Cardiac muscle cell (in vitro differentiated cells and primary cell): ENCODE measurements at regions not wholly inside any gene's neighbourhood (a gene's known extent, or its start where the extent isn't known, plus 50 kb on each side); places are given as distances from the start of the nearest gene placed in this dataset.

Source experiments
- DNase-seq, 2 donors: peaks; one replicate each; pipeline versions ENCODE4 v3.0.0 to v3.0.0-alpha.2; 2010 to 2017; ENCODE audit warnings: low read depth in 1 of 2, low spot score in 1 of 2
- H3K27ac ChIP-seq: fragments of 200-600 bp; sonication (generic); 2 replicates; pipeline ENCODE4 v1.5.1; 2016
- H3K27me3 ChIP-seq: fragments of 200-600 bp; sonication (generic); 2 replicates; pipeline ENCODE4 v1.6.0; 2016; ENCODE audit warnings: control low read depth
- H3K36me3 ChIP-seq: fragments of 200-600 bp; sonication (generic); 2 replicates; pipeline ENCODE4 v1.5.1; 2016; ENCODE audit warnings: control low read depth
- H3K4me1 ChIP-seq: fragments of 200-600 bp; sonication (generic); 2 replicates; pipeline ENCODE4 v1.8.1; 2017; ENCODE audit warnings: low read depth, mild to moderate bottlenecking, mixed run types
- H3K4me3 ChIP-seq: fragments of 200-600 bp; sonication (generic); 2 replicates; pipeline ENCODE4 v1.5.1; 2016; ENCODE audit warnings: mild to moderate bottlenecking
- H3K9me3 ChIP-seq: fragments of 200-600 bp; sonication (generic); 2 replicates; pipeline ENCODE4 v1.5.1; 2017; ENCODE audit warnings: low read depth, mild to moderate bottlenecking, control low read depth
- TF ChIP-seq, protein P1 (sequence below): IDR thresholded peaks from 2 replicates; pipeline ENCODE4 v1.5.1; 2012; ENCODE audit warnings: low read depth, mild to moderate bottlenecking, low read length

DNA sequence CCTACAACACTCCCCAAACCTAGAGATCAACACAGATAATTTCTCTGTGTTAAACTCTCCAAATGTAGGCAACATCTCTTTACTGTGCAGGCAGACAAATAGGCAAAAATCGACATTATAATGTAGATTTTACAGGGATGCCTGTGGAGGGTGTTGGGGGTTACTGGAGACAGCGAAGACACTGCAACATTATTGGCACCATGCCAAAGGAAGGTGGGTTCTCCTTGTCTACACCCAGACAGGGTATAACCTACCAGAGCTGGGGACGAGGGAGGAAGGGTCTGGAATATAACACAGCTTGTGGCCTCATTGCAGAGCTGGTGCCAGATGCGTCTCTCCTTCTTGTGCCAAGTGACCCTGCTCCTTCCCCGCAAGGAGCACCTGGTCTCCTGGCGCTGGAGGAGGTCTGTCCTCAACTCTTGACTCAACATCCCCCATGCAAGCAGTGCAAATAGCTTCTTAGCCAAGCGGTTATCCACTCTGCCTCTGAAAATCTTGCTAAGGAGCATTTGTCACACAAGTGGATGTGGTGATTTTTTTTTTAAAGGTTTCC, 404.0 kb downstream of the PRDM2 start:
- no peaks in the 10 kb centered on the region for H3K27me3 ChIP-seq
- TF ChIP-seq, protein P1, sequence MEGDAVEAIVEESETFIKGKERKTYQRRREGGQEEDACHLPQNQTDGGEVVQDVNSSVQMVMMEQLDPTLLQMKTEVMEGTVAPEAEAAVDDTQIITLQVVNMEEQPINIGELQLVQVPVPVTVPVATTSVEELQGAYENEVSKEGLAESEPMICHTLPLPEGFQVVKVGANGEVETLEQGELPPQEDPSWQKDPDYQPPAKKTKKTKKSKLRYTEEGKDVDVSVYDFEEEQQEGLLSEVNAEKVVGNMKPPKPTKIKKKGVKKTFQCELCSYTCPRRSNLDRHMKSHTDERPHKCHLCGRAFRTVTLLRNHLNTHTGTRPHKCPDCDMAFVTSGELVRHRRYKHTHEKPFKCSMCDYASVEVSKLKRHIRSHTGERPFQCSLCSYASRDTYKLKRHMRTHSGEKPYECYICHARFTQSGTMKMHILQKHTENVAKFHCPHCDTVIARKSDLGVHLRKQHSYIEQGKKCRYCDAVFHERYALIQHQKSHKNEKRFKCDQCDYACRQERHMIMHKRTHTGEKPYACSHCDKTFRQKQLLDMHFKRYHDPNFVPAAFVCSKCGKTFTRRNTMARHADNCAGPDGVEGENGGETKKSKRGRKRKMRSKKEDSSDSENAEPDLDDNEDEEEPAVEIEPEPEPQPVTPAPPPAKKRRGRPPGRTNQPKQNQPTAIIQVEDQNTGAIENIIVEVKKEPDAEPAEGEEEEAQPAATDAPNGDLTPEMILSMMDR, result no peak
- no peak overlapping the region for H3K4me3 ChIP-seq
- no peaks in the 10 kb centered on the region for H3K9me3 ChIP-seq
- H3K4me1 ChIP-seq, result no peaks in the 10 kb centered on the region
- H3K36me3 ChIP-seq, result no peaks in the 10 kb centered on the region
- no peak for DNase-seq
- no peak overlapping the region for H3K27ac ChIP-seq

DNA sequence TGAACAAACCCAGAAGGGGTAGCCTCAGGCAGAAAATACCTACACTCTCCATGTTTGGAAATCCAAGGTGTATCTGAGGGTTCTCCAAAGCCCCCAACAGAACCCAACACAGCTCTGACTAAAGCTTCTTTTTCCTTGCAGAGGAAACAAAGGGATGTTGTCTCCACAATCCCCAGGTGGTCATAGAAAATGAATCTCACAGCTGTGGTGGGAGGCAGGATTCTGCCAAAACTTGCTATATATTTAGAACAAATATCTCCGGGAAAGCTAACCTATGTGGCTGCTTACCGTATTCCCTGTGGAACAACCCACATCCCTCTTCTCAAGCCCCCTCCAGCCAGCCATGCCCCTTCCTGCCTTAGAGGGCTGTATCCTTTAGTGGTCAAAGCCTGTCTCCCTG, 406.1 kb downstream of the PRDM2 start:
- DNase-seq, result no peak
- H3K27me3 ChIP-seq, result no peaks in the 10 kb centered on the region
- H3K4me3 ChIP-seq, result no peak overlapping the region
- no peaks in the 10 kb centered on the region for H3K4me1 ChIP-seq
- H3K36me3 ChIP-seq, result no peaks in the 10 kb centered on the region
- H3K9me3 ChIP-seq, result no peaks in the 10 kb centered on the region
- TF ChIP-seq, protein P1, result no peak
- no peak overlapping the region for H3K27ac ChIP-seq

DNA sequence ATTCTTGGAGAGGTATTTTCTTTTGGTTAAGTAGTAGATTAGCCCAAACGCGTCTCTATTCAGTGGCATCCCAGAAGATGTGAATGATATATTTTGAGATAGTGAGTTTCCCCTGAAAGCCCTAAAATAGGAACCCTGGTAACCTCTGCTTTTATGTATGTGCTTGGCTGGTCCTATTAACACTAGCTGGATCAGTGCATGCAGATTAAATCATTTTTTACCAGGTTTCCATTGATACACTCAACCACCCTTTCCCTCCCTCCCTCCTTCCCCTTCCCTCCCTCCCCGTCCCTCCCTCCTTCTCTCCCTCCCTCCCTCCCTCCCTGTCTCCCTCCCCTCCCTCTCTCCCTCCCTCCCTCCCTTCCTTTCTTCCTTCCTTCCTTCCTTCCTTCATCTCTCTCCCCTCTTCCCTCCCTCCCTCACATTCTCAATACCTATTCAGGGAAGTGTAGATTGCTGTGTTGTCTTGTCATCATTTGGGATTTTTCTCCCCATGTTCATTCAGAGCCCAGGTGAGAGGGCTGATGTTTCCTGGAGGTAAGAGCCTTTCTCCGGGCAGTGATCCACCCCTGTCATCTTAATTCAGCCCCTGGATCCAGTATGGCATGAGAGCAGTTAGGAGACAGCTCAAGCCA, 406.8 kb downstream of the PRDM2 start:
- TF ChIP-seq, protein P1, result no peak
- Histone ChIP-seq H3K27me3 (no peaks in the 10 kb centered on the region), H3K4me3 (no peak overlapping the region), H3K27ac (no peak overlapping the region), H3K36me3 (no peaks in the 10 kb centered on the region), H3K9me3 (no peaks in the 10 kb centered on the region), H3K4me1 (no peaks in the 10 kb centered on the region)
- DNase-seq, result no peak

DNA sequence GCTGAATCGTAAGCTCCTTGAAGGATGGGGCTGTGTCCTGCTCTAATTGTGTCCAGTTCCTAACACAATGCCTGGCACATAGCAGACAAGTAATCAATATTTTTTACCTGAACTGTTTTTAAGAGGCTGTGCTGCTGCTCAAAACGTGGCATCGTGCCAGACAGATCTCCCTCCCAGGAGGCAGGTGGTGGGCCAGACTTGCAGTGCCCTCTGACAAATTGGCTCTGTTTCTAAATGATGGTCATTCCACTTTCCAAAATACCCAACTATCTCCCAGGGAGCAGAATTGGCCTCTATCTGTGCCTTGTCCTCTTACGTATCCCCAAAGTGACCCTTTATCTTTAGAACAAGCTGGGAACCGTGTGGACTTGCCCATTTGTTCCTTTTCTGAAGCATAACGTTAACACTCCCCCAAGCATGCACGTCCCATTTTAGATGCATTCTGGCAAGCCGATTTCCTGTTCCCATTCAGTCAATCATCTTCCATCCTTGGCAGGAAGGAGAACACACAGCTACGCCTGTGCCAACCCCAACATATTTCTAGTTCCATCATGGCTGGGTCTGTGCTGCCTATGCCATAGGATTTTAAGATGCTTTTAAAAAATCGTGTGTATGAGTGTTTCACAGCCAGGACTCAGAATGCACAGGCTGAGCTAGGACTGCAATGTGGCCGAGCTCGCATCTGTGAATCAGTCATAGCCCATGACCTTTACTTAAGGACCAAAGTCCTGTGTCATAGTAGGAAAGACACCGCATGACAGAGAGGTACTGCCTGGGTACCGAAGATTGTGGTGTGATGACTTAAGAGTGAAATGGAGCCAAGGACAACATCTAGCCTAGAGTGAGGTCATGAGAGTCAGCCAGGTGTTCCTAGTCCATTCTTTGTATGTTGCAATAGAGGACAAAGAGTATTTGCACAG, 408.6 kb downstream of the PRDM2 start:
- Histone ChIP-seq H3K27ac (no peak overlapping the region), H3K36me3 (no peaks in the 10 kb centered on the region), H3K4me3 (no peak overlapping the region), H3K4me1 (no peaks in the 10 kb centered on the region), H3K27me3 (no peaks in the 10 kb centered on the region), H3K9me3 (no peaks in the 10 kb centered on the region)
- TF ChIP-seq, protein P1, result no peak
- DNase-seq, result no peak

DNA sequence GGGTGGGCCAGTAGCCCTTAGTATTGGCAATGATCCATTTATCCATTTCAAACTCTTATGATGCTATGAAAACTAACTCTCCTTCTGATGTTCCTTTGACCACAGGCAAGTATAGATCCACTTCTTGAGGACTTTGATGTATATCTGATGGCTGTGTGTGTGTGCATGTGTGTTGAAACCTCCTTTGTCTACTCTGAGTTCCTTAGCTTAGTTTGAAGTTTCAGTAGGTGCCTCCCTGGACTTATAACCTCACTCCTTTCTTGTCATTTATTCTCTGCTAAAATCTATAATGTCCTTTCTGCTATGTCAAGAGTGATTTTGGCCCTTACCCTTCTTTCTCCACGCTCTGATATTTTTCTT, 409.3 kb downstream of the PRDM2 start:
- Histone ChIP-seq H3K36me3 (no peaks in the 10 kb centered on the region), H3K9me3 (no peaks in the 10 kb centered on the region), H3K4me3 (no peak overlapping the region), H3K27me3 (no peaks in the 10 kb centered on the region), H3K27ac (no peak overlapping the region), H3K4me1 (no peaks in the 10 kb centered on the region)
- DNase-seq, result no peak
- TF ChIP-seq, protein P1, result no peak
